GM21367 (cell line): ENCODE measurements at regions not wholly inside any gene's neighbourhood (a gene's known extent, or its start where the extent isn't known, plus 50 kb on each side); places are given as distances from the start of the nearest gene placed in this dataset.

Experiments
- ATAC-seq: cut with Tn5 transposase; IDR thresholded peaks from one replicate; pipeline ENCODE4 v1.9.1; 2021; ENCODE audit not compliant: unreplicated experiment

- ATAC-seq, result no peak
Measured at GRCh38 chr17:79261355-79262072, 186.9 kb downstream of the ENGASE start.

GRCh38 chr17:79258843-79259242, 184.2 kb downstream of the ENGASE start:
- ATAC-seq, result no peak

GRCh38 chr17:79258041-79258440, 183.4 kb downstream of the ENGASE start:
- ATAC-seq, result no peak

- no peak for ATAC-seq
Measured at GRCh38 chr17:79255926-79256585, 181.4 kb downstream of the ENGASE start.

GRCh38 chr17:79255456-79255855, 180.8 kb downstream of the ENGASE start:
- no peak for ATAC-seq

- no peak for ATAC-seq
Measured at GRCh38 chr17:79255046-79255445, 180.4 kb downstream of the ENGASE start.

GRCh38 chr17:79252886-79253285, 178.3 kb downstream of the ENGASE start:
- no peak for ATAC-seq

GRCh38 chr17:79251824-79252223, 177.2 kb downstream of the ENGASE start:
- ATAC-seq, result no peak

GRCh38 chr17:79249929-79250521, 175.4 kb downstream of the ENGASE start:
- ATAC-seq, result no peak

- ATAC-seq, result no peak
Measured at GRCh38 chr17:79248843-79249493, 174.3 kb downstream of the ENGASE start.

- ATAC-seq, result no peak
Measured at GRCh38 chr17:79246225-79247190, 171.9 kb downstream of the ENGASE start.

- ATAC-seq, result no peak
Measured at GRCh38 chr17:79244665-79245064, 170.0 kb downstream of the ENGASE start.

- ATAC-seq, result no peak
Measured at GRCh38 chr17:79243996-79244395, 169.4 kb downstream of the ENGASE start.

- ATAC-seq, result no peak
Measured at GRCh38 chr17:79243603-79243990, 169.0 kb downstream of the ENGASE start.

- no peak for ATAC-seq
Measured at GRCh38 chr17:79242873-79243602, 168.4 kb downstream of the ENGASE start.

- ATAC-seq, result no peak
Measured at GRCh38 chr17:79242393-79242792, 167.8 kb downstream of the ENGASE start.

GRCh38 chr17:79241616-79242015, 167.0 kb downstream of the ENGASE start:
- ATAC-seq, result no peak

GRCh38 chr17:79239205-79239604, 164.6 kb downstream of the ENGASE start:
- ATAC-seq, result no peak

GRCh38 chr17:79237448-79238053, 162.9 kb downstream of the ENGASE start:
- no peak for ATAC-seq

GRCh38 chr17:79235808-79236207, 161.2 kb downstream of the ENGASE start:
- no peak for ATAC-seq
